Activated CD8-positive, alpha-beta memory T cell treated with anti-CD3 and anti-CD28 coated beads, Interleukin-2, amount 50 U/mL, for 24 hours (primary cell): ENCODE measurements at regions not wholly inside any gene's neighbourhood (a gene's known extent, or its start where the extent isn't known, plus 50 kb on each side); places are given as distances from the start of the nearest gene placed in this dataset.

ENCODE experiments used
- DNase-seq: peaks from one replicate; pipeline ENCODE4 v3.0.0-alpha.2; 2020; ENCODE audit errors: extremely low read depth

DNA sequence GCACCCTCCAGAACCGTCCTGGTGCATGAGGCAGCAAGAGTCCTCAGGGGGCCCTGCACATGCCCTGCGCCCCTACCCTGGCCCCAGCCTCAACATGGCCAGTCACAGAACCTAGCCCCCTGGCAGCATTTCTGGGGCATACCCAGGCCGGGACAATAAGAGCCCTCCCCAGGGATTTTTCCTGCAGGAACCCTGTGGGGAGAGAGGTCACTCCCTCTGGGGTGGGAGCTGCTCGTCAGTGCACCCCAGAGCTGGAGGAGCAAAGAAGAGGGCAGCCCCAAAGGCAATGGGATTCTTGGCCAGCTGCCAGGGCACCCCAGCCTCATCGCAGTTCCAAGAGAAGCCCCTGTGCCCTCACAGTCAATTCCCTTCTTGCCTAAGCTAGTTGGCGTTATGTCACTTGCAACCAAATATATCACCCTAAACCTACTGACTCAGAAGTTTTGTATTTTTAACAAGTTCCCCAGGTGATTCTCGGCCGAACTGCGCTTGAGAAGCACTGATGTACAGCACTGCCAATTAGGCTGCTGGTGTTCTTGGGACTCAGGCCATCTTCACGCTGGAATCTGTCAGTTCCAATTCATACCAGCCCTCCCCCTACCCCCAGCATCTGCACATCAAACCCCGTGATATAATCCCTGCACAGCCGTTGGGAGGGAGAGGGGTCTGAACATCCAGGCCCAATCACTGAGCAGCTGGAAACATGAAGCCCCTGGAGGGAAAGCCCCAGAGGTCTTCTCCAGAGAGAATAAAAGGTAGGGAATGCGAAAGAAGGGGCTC lies 87.5 kb upstream of the PRR20G start:
- no peak for DNase-seq

DNA sequence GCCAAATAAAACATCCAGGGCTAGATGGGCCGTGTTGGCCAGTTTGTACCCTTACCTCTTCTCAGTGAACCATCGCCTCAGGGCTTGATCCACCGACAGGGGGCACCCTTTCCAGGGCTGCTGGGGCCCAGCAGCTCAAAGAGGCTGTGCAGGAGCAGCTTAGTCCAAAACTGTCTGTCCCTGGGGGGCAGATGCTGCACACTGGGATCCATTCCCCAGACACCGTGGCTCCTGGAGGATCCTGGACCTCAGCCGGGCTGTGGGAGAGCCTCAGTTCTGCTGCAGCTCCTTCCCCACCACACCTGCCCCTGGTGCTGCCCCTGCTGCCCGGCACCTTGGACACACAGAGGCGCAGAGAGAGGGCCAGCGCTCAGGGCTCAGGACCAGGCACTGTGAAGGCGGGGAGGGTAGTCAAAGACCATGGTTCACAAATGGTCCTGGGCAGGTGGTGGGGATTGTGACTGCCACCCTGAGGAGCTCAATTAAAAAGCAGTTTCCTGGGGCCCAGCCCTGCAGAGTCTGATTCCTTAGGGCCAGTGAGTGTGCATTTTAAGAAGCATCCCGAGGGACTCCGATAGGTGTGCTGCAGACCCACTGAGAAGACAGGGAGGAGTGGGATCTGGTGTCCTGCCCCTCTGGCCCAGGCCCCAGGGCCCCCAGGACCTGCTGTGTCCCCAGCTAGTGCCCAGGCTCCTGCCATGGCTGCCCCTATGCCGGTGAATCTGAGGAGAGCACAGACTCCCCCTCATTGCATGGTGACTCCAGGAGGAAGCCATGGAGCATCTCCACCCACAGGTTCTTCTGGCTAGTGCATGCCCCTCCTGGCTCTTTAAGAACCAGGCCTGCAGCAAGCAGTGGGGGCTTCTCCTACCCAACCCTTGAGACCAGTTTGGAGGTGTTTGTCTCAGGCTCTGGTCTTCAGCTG lies 86.5 kb upstream of the PRR20G start:
- no peak for DNase-seq

DNA sequence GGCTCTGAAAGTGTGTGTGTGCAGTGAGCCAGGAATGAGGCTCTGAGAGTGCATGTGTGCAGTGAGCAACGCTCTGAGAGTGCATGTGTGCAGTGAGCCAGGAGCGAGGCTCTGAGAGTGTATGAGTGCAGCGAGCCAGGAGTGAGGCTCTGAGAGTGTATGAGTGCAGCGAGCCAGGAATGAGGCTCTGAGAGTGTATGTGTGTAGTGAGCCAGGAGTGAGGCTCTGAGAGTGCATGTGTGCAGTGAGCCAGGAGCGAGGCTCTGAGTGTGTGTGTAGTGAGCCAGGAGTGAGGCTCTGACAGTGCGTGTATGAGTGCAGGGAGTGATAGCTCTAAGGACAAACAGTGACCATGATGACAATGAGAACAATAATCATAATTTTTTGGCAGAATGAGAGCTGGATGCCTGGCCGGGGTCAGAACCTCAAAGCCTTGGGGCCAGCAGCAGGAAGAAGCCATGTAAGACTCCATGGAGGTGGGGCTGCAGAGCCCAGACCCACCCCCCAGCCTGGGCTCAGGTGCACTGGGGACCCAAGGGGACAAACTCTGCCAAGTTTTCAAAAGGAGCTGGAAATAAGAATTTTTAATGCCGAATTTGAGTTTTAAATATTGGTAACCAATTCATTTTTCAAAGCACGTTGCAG lies 85.7 kb upstream of the PRR20G start:
- DNase-seq: no peak

DNA sequence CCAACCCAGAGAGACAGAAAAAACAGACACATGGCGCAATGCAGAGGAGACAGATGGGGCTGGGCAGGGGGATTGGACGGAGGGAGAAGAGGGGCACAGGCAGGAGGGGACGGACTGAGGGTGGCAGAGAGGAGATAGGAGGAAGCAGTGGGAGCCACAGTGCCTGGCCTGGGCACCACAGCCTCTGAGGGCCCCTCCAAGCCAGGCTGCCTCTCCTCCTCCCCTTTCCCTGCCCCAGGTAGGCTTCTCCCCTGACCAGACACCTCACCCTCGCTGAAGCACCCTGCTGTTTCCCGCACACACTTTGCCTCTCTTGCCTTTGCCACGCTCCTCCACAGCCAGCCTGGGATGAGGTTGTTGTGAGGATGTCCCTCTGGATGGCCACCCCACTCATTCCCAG lies 84.0 kb upstream of the PRR20G start:
- no peak for DNase-seq

DNA sequence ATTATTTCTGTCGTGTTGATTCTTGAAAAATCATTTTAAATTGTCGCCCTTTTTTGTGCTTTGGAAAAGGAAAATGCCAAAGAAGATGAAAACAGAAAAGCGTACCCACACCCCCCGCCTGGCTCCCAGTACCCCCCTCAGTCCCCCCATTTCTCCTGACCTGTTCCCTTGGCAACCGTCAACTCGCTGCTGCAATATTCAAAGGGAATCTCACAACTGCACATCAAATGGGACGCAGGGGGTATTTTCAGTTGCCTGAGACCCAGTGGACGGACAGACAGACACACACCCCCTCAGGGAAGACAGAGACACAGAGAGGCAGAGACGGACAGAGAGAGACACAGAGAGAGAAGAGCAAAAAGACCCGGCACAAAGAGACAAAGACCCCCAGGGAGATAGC lies 83.5 kb upstream of the PRR20G start:
- no peak for DNase-seq

DNA sequence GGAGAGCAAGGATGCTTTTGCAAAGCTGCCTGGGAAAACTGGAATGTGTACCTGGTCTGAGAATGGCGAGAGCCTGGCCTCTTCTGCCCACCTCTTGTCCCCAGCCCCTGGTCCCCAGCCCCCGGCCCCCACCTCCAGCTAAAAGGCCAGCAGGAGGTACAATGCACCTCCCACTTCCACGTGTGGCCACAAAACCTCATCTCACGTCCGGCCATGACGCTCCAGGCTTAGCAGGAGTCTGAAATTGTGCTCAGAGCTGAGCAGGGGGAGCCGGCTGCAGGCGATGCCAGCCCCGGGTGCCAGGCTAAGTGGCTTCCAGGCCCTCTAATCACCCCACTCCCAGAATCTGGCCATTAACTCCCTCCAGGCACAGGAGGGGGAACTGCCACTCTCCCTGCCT lies 83.1 kb upstream of the PRR20G start:
- DNase-seq: no peak

DNA sequence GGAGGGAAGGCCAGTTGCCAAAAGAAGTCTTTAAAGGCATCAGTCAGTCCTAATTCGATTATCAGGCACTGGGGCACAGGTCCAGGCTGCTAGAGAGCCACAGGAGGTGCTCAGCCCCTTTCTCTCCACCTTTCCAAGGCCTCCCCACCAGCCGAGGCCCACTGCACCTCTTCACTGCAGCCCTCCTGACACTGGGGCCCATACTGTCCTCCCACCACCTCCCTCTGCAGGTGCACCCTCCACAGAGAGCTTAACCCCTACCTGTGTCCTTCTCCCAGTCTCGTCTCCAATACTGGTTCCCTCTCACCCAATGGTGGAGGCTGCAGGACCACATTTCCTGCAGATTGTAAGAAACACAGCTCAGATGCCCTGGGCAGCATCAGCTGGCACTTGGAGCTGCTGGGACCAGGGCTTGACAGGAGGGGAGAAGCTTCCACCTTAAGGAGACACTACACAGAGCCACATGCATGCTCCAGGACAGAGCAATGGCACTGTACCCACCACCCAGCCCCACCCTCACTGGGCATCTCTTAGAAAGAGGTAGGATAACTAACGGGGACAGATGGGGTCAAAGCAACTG lies 81.6 kb upstream of the PRR20G start:
- DNase-seq: no peak

DNA sequence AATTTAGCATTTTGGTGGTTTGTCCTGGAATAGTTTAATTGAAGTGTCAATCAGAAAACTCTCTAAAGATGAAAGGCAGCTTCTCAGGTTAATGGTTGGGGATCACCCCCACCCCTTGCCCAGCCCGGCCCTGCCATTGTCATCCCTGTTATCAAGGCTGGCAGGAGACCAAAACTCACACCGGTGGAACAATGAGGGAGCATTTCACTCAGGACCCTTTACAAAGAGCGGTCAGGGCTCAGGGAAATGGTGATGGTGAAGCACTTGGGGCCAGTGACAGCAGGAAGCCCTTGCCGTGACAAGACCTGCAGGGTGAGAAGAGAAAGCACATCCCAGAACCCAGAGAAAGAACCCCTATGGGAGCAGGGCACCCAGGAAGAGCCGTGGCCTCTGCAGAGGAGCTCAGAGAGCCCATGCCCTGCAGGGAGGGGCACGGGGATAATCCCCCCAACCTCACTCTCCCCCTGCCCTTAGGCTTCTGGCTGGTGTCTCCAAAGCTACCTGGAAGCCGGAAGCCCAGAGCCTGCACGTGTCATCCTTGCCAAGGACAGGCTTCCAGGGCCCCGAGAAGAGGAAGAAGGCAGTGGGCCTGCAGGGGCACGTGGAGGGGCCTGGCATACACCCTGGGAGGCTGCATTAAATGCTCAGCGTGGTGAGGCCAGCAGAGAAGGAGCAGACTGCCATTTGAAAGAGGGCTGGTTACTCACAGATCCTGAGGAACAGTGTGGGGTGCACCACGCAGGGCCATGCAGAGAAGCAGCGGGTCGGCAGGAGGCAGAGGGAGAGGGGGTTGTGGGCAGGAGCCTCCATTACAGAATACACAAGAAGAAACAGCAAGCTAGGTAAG lies 80.6 kb upstream of the PRR20G start:
- no peak for DNase-seq

DNA sequence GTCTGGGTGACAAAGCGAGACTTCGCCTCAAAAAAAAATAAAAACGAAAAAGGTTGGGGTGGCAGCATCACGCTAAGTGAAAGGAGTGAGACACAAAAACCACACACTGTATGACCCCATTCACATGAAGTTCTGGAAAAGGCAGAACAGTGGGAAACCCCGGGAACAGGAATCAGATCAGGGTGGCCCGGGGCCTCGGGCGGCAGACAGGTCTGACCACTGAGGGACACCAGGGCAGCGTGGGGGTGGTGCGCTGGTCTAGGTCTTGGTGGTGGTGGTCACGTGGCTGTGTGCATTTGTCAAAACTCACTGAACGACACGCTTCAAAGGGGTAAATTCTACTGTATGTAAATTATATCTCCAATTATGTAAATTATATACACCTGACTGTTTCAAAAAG lies 79.7 kb upstream of the PRR20G start:
- no peak for DNase-seq

DNA sequence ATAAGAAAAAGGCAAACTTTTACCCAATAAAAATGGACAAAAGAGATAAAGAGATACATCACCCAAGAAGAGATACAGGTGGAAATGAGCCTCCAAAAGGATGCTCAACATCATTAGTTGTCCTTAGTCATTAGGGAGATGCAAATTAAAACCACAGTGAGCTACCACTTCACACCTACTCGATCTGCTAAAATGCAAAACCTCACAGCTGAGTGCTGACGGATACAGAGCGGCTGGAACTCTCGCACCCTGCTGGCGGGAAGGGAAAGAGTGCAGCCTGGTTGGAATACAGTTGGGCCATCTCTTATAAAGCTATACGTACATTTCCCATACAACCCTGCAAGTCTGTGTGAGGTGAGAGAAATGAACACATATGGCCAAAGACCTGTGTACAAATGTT lies 78.5 kb upstream of the PRR20G start:
- DNase-seq: no peak

DNA sequence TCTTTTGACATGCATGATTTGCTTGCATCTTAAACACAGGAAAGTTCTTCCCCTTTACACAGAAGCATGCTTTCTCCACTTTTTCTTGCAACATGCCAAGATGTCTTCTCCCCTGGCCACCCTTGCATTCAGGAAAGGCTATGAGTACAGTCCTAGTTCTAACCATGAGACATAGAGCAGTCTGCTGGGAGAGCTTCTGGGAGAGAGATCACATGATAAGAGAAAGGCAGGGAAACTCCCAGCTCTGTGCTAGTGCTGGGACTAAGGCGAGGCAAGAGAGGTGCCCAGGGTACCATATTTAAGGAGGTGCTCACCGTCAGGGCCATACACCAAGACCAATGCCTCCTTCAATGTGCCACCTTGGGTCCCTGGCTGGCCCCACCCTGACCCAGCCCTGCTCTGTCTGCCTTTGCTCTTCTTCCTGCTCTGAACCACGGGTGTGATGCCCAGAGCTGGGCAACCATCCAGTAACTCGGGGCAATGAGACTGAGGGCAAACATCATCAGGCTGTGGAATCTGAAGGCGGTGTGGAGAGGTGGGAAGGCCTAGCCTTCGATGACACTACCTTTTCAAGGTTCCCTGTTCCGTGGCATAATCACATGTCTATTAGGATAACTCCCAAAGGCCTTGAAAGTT lies 77.4 kb upstream of the PRR20G start:
- no peak for DNase-seq

DNA sequence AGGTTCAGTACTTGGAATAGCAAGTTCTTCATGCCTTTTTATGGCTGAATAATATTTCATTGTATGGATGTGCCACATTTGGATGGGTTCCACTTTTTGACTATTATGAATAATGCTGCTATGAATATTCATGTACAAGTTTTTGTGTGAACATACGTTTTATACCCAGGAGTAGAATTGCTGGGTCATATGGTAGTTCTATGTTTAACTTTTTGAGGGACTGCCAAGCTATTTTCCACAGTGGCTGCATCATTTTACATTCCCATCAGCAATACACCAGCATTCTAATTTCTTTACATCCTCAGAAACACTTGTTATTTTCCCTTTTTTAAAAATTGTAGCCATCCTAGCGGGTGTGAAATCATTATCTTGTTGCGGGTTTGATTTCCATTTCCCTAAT lies 76.0 kb upstream of the PRR20G start:
- no peak for DNase-seq

DNA sequence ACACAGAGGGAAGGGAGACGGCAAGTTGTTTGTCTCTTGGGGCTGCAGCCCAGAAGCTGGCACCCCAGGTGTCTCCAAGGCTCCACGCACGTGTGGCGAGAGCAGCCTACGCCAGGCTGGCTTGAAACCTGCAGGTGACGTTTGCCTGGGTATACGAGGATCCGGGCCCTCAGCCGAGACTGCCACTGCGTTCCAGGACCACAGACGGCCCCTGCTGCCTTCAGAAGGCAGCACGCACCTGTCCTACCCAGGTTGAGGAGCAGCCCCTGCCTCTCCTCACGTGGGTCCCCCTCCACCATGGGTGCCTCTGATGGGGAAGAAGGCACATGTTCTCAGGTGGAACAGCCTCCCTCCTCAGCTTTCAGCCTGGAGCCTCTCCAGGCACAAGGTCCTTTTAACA lies 75.3 kb upstream of the PRR20G start:
- no peak for DNase-seq

DNA sequence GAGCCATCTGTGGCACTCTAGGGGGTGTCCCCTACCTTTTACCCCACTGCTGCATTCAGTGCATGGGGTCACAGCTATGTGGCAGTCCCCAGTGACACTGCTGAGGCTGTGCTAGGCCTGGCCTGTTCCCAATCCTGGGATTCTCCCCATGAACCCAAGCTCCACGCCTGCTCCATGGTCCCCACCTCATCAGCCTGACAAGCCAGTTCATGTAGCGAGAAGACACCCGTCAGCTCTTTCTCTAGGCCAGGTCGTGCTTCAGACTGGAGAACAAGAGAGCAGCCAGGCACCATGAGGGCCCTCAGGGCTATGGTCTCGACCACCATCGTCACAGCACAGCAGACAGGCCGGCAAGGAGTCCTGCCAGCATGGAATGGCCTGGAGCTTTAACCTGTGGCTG lies 72.8 kb upstream of the PRR20G start:
- no peak for DNase-seq

DNA sequence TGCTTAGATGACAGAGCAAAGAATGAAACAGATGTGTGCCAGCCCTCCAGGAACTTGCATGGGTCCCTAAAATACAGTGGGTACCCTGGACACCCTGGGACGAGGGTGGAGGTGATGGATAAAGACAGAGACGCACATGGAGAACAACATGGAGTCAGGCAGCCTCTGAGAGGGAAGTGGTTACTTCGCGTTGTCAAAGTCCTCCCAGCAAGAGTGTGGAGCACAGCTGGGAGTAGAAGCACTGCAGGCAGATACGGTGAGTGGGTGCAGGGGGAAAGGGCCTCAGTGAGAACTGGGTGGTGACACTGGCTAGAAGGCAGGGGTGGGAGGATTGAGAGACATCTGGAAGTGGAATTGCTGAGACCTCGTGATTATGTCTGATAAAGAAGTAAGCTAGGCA lies 70.8 kb upstream of the PRR20G start:
- no peak for DNase-seq

DNA sequence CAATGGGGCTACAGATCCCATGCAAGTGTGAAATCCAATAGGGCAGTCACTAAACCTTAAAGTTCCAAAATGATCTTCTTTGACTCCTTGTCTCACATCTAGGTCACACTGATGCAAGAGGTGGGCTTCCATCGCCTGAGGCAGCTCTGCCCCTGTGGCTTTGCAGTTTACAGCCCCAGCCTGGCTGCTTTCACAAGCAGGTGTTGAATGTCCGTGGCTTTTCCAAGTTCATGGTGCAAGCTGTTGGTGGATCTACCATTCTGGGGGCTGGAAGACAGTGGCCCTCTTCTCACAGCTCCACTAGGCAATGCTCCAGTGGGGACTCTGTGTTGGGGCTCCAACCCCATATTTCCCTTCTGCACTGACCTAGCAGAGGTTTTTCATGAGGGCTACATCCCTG lies 68.5 kb upstream of the PRR20G start:
- no peak for DNase-seq

DNA sequence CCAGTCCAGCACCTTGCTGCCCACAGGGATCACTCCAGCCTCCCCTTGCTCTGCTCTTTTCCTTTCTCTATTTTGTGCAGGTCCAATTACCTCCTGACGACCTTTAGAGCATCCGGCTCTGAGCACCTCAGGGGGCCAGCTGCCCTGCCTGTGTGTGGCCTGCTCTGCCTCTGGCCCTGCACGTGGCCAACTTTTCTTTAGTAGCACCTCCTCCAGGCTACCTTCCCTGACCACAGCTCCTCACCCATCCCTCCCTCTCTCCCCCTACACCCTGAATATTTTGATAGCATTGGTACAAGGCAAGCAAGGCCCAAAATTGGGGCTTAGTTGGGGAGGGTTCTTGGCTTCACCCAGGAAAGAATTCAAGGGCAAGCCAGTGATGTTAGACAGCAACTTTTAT lies 66.9 kb upstream of the PRR20G start:
- DNase-seq: no peak

DNA sequence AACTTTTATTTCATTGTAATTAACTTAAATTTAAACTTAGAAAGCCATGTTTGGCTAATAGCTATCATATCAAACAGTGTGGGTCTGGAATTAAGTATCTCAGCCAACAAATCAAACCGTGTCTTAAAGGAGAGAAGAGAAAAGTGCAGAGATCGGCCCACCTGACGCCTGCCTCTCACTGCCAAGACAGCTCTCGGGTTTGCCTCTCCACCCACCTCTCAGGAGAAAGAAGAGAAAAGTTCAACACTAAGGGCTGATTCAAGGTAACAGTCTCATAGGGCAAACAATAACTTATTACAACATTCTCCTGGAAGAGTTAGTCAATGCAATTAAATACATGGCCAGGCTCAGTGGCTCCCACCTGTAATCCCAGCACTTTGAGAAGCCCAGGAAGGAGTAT lies 64.8 kb upstream of the PRR20G start:
- DNase-seq: no peak

DNA sequence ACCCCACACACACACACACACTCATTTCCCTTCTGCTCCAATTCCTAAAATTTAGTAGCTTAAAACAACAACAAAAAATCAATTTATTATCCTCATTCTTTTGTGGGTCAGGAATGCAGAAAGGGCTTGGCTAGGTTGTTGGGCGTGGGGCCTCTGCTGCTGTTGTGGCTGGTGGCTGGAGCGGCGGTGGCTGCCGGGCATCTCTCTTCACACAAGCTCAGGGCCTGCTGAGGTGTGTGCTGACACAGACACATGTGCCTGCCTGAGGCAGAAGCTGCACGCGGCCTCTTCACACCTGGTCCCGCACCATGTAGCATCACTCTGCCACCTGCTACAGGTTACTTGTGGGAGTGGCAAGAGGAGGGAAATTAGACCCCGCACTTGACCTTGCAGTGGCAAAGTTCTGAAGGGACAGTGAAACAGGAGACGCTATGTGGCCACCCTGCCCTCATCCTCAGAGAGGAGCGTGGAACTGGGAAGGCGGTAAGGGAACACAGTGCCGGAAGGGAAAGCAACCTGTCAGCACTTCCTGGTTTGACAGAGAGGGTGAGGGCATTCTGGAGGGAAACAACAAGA lies 64.0 kb upstream of the PRR20G start:
- no peak for DNase-seq

DNA sequence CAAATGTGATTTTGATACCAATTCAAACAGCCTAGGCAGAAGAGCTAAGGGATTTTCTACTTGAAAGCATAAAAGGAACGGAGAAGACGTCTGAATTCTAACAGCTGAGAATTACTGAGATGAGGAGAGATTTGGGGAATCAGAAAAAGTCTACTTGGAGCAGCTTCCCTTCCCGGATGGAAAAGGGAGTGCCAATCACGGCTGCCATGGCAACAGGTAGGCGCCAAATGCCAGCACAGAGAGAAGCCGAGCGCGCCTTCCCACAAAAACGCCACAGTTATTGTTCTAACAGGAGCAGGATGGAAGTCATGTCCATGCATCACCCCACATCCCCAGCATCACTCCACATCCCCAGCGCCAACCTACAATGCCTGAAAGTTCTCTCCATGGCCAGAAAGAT lies 63.5 kb upstream of the PRR20G start:
- no peak for DNase-seq
